T-cell (primary cell): ENCODE measurements at regions not wholly inside any gene's neighbourhood (a gene's known extent, or its start where the extent isn't known, plus 50 kb on each side); places are given as distances from the start of the nearest gene placed in this dataset.

Experiments used
- ATAC-seq, 4 experiments: fragments of 200-7000 bp in 3 of 4; fragments of 150-1000 bp in 1 of 4; cut with Tn5 transposase; replicated peaks in 1 of 4; 1 replicate in 3 of 4; 2 replicates in 1 of 4; pipeline ENCODE4 v1.10.0; 2021; ENCODE audit warnings: moderate library complexity in 3 of 4, mild to moderate bottlenecking in 2 of 4, moderate number of reproducible peaks in 1 of 4
- CTCF ChIA-PET, 2 donors: fragments of 300-600 bp; sonication (Branson Sonifier 250); formaldehyde crosslinking; loops; one replicate each; lab custom pipeline; 2022; ENCODE audit warnings: antibody characterized with exemption in 2 of 2; lab: Charles Lee
- POLR2A ChIA-PET, 2 donors: fragments of 300-600 bp; sonication (Branson Sonifier 250); formaldehyde crosslinking; loops; one replicate each; lab custom pipeline; 2022; ENCODE audit warnings: antibody characterized with exemption in 2 of 2; lab: Charles Lee
- DNase-seq, 35 experiments: peaks; one replicate each; pipeline versions ENCODE4 v3.0.0 to v3.0.0-alpha.2; 2013 to 2023
- H3K27ac ChIP-seq: one replicate; pipeline ENCODE4 v1.5.1; 2013; ENCODE audit warnings: low read length
- H3K27me3 ChIP-seq, 2 experiments: replicated peaks in 1 of 2; 1 replicate in 1 of 2; 2 replicates in 1 of 2; pipeline versions ENCODE4 v1.6.1 to v1.7.0; 2013; ENCODE audit warnings: low read length in 1 of 2, mixed read lengths in 1 of 2; ENCODE audit not compliant: control insufficient read depth in 2 of 2, insufficient read depth in 2 of 2; ENCODE audit errors: extremely low read depth in 1 of 2
- H3K36me3 ChIP-seq, 2 donors: 1 replicate in 1 of 2; 2 replicates in 1 of 2; pipeline versions ENCODE4 v1.6.1 to v1.7.0; 2013; ENCODE audit warnings: low read length in 1 of 2; ENCODE audit not compliant: control insufficient read depth in 2 of 2, insufficient read depth in 1 of 2; ENCODE audit errors: extremely low read depth in 1 of 2
- H3K4me1 ChIP-seq, 2 experiments: 1 replicate in 1 of 2; 2 replicates in 1 of 2; pipeline versions ENCODE4 v1.6.1 to v1.7.0; 2013; ENCODE audit warnings: low read length in 2 of 2, mixed read lengths in 1 of 2; ENCODE audit not compliant: insufficient read depth in 2 of 2, control insufficient read depth in 1 of 2; ENCODE audit errors: extremely low read depth in 1 of 2
- H3K4me3 ChIP-seq, 2 donors: 1 replicate in 1 of 2; 2 replicates in 1 of 2; pipeline versions ENCODE4 v1.5.1 to v1.7.0; 2013; ENCODE audit warnings: mild to moderate bottlenecking in 2 of 2, low read length in 1 of 2, moderate library complexity in 1 of 2; ENCODE audit not compliant: control insufficient read depth in 1 of 2; ENCODE audit errors: extremely low read depth in 1 of 2
- H3K9me3 ChIP-seq: 2 replicates; pipeline ENCODE4 v1.7.0; 2013
- H3K27ac Mint-ChIP-seq, 2 donors: one replicate each; pipeline ENCODE4 v1.8.0; 2020 to 2021; ENCODE audit warnings: mild to moderate bottlenecking in 2 of 2, mixed read lengths in 2 of 2
- H3K27me3 Mint-ChIP-seq, 2 donors: one replicate each; pipeline ENCODE4 v1.8.0; 2021 to 2022; ENCODE audit warnings: mixed read lengths in 2 of 2
- H3K36me3 Mint-ChIP-seq: one replicate; pipeline ENCODE4 v1.8.0; 2021; ENCODE audit warnings: mixed read lengths
- H3K4me1 Mint-ChIP-seq, 3 donors: one replicate each; pipeline ENCODE4 v1.8.0; 2020 to 2022; ENCODE audit warnings: mixed read lengths in 3 of 3, mild to moderate bottlenecking in 1 of 3
- H3K4me3 Mint-ChIP-seq, 3 donors: one replicate each; pipeline ENCODE4 v1.8.0; 2020 to 2022; ENCODE audit warnings: mild to moderate bottlenecking in 3 of 3, mixed read lengths in 3 of 3, moderate library complexity in 3 of 3
- H3K9me3 Mint-ChIP-seq, 3 donors: one replicate each; pipeline ENCODE4 v1.8.0; 2020 to 2022; ENCODE audit warnings: mixed read lengths in 3 of 3
- WGBS: methylation state at CpG from one replicate; pipeline ENCODE4 v1.1.5; 2013; ENCODE audit warnings: missing lambda C conversion rate; ENCODE audit not compliant: insufficient coverage; 5-methylcytosine and 5-hydroxymethylcytosine counted together

DNA sequence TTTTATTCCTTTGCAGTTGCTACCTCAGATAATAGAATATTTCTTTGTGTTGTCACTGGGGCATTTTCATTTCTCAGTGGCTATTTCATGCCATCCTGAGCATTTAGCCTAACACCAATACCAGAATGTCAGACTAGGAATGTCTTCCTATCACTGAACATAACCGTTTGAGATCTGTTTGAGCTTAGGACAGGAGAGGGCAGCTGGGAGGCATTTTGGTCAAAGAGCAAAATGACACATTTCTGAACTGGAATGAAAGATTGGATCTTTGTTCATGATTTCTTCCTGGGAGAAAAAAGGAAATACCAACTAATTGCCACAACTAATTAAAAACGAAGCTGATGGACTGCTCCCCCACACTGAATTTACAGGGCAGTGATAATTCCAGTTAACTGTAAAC is 921.3 kb upstream of the NR2F2 start:
- no peak overlapping the region for H3K27ac ChIP-seq
- no peak for DNase-seq
- CTCF ChIA-PET: no interaction called here
- H3K4me1 ChIP-seq: no peaks in the 10 kb centered on the region
- H3K27ac Mint-ChIP-seq: no peak overlapping the region
- no peaks in the 10 kb centered on the region for H3K27me3 ChIP-seq
- H3K4me3 Mint-ChIP-seq: no peak overlapping the region
- peaks cover 1 to 4% of the 10 kb centered on the region in 2 donors for H3K27me3 Mint-ChIP-seq
- no peak for ATAC-seq
- H3K36me3 ChIP-seq: no peaks in the 10 kb centered on the region
- peaks cover 0 to 7% (median 7%) of the 10 kb centered on the region in 3 donors for H3K4me1 Mint-ChIP-seq
- POLR2A ChIA-PET: interaction anchor here in 1 of 2 donors (0.9 kb wide), 1 partner anchor 15 kb away, joined by 3 read pairs; no protein-coding TSS in a partner anchor
- H3K9me3 ChIP-seq: no peaks in the 10 kb centered on the region
- no peak overlapping the region for H3K4me3 ChIP-seq
- H3K36me3 Mint-ChIP-seq: no peaks in the 10 kb centered on the region
- no CpG with 5 or more reads among the region's 2 CpGs for WGBS
- peaks cover 0 to 8% (median 0%) of the 10 kb centered on the region in 3 donors for H3K9me3 Mint-ChIP-seq

DNA sequence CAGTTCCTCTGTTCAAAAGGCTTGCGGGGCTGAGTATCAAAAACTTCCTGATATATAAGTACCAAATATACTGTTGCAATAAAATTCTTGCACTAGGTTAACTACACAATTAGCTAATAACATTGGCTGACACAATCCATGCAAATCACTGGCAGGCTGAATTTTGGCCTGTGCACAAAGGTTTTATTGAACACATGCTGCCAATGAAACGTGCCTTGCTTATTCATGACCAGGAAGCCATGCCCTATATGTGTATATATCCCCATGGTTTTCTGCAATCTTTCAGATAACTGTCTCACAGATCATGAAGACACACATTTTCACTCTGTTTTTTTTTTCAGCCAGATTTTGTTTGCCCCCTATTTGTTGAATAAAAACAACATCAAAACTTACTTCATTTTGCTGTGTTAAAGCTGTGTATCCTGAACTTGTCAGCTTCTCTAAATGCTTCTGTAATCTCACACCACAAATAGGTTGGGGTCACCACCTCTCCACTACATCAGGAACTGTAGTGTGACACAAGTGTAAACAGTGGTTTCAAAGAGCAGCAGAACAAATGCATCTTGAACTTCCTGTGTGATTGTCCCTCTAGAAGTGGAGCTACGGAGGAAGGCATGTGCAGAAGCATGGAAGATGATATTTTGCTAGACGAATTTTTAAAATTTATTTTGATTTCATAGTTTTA is 920.7 kb upstream of the NR2F2 start:
- ChIA-PET CTCF (no interaction called here), POLR2A (no interaction called here)
- H3K9me3 Mint-ChIP-seq: peaks cover 0 to 8% (median 0%) of the 10 kb centered on the region in 3 donors
- H3K4me3 Mint-ChIP-seq: no peak overlapping the region
- ATAC-seq: no peak
- Histone ChIP-seq H3K36me3 (no peaks in the 10 kb centered on the region), H3K9me3 (no peaks in the 10 kb centered on the region), H3K4me3 (no peak overlapping the region), H3K4me1 (no peaks in the 10 kb centered on the region), H3K27ac (no peak overlapping the region), H3K27me3 (no peaks in the 10 kb centered on the region)
- H3K27ac Mint-ChIP-seq: no peak overlapping the region
- peaks cover 0 to 7% (median 7%) of the 10 kb centered on the region in 3 donors for H3K4me1 Mint-ChIP-seq
- no peaks in the 10 kb centered on the region for H3K36me3 Mint-ChIP-seq
- WGBS: no CpG with 5 or more reads among the region's 4 CpGs
- peak in 2 of 35 experiments; percentile 3 for DNase-seq
- peaks cover 1 to 4% of the 10 kb centered on the region in 2 donors for H3K27me3 Mint-ChIP-seq

DNA sequence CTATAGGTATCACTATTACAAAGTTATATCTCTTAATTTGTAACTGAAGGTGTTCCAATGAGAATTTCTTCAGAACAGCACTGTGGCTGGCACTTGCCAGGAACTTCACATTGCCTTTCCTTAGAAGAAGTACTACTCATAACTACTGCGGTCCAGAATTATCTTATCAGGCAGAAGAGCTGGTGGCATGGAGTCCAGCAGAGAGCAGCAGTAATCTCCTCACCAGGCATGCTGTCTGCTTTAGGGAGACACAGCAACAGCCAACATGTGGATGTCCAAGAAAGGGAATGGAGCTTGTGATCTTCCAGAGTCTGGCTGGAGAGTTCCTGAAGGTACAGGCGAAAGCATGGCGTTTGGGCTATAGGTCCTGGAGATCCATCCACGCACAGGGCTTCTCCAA is 919.7 kb upstream of the NR2F2 start:
- H3K4me3 Mint-ChIP-seq: no peak overlapping the region
- peaks cover 0 to 7% (median 7%) of the 10 kb centered on the region in 3 donors for H3K4me1 Mint-ChIP-seq
- H3K36me3 ChIP-seq: no peaks in the 10 kb centered on the region
- WGBS: 93% methylated on average over 4 of the region's 4 CpGs
- H3K4me3 ChIP-seq: no peak overlapping the region
- no peak overlapping the region for H3K27ac ChIP-seq
- ChIA-PET CTCF (interaction anchor here in 1 of 2 donors (0.6 kb wide), 1 partner anchor 24 kb away, joined by 3 read pairs; no protein-coding TSS in a partner anchor), POLR2A (no interaction called here)
- DNase-seq (no peak), ATAC-seq (no peak)
- no peaks in the 10 kb centered on the region for H3K36me3 Mint-ChIP-seq
- no peaks in the 10 kb centered on the region for H3K4me1 ChIP-seq
- peaks cover 1 to 4% of the 10 kb centered on the region in 2 donors for H3K27me3 Mint-ChIP-seq
- no peak overlapping the region for H3K27ac Mint-ChIP-seq
- H3K27me3 ChIP-seq: no peaks in the 10 kb centered on the region
- no peaks in the 10 kb centered on the region for H3K9me3 ChIP-seq
- peaks cover 0 to 8% (median 0%) of the 10 kb centered on the region in 3 donors for H3K9me3 Mint-ChIP-seq

DNA sequence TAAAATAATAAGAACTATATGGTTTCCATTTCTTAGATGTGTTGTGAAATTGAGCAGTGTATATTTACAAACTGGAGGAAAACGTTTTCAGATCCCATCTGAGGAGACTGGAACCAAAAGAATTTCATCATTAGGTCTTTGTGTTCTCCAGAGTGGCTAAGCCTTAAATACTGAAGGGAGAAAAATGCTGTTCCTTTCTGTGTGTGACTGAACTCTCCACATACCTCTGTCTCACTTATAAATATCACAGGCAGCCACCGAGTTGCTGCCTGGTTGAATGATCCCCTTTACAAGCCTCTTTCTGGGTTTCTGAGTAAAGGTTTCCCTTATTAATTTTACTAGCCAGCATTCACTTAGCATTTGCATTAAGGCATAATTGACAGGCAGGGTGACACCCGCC is 913.9 kb upstream of the NR2F2 start:
- Mint-ChIP-seq H3K4me1 (no peaks in the 10 kb centered on the region), H3K9me3 (peaks cover 2 to 12% (median 5%) of the 10 kb centered on the region in 3 donors), H3K4me3 (no peak overlapping the region), H3K36me3 (no peaks in the 10 kb centered on the region), H3K27ac (no peak overlapping the region), H3K27me3 (peaks cover 0 to 4% of the 10 kb centered on the region in 2 donors)
- WGBS: no CpG with 5 or more reads among the region's 3 CpGs
- no peaks in the 10 kb centered on the region for H3K27me3 ChIP-seq
- no peak for ATAC-seq
- no peaks in the 10 kb centered on the region for H3K4me1 ChIP-seq
- H3K36me3 ChIP-seq: no peaks in the 10 kb centered on the region
- DNase-seq: no peak
- CTCF ChIA-PET: no interaction called here
- POLR2A ChIA-PET: no interaction called here
- no peak overlapping the region for H3K4me3 ChIP-seq
- H3K9me3 ChIP-seq: no peaks in the 10 kb centered on the region
- H3K27ac ChIP-seq: no peak overlapping the region

DNA sequence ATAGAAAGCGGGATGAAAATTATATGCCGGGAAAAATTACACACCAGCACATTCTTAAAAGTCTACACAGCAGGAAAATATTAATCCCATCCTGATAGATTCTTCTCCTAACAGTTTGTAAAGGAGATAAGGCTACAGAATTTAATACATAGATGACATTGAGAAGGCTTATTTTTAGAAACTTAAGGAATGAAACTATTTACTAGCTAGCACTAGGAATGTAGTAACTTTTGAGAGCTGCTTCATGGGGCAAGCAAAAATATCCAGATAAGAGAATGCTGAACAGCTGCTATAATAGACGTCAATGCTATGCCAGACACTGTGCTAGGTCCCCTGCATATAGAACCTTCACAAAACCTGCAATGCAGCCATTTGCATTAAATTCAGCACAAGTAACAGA is 912.7 kb upstream of the NR2F2 start:
- ChIA-PET CTCF (no interaction called here), POLR2A (no interaction called here)
- no peaks in the 10 kb centered on the region for H3K9me3 ChIP-seq
- Mint-ChIP-seq H3K4me3 (no peak overlapping the region), H3K27ac (no peak overlapping the region), H3K36me3 (no peaks in the 10 kb centered on the region), H3K9me3 (peaks cover 10 to 14% (median 14%) of the 10 kb centered on the region in 3 donors), H3K4me1 (no peaks in the 10 kb centered on the region), H3K27me3 (peaks cover 0 to 4% of the 10 kb centered on the region in 2 donors)
- H3K4me1 ChIP-seq: no peaks in the 10 kb centered on the region
- H3K27me3 ChIP-seq: no peaks in the 10 kb centered on the region
- no peaks in the 10 kb centered on the region for H3K36me3 ChIP-seq
- ATAC-seq (no peak), DNase-seq (no peak)
- 100% methylated on average over 1 of the region's 3 CpGs for WGBS
- no peak overlapping the region for H3K27ac ChIP-seq
- no peak overlapping the region for H3K4me3 ChIP-seq

DNA sequence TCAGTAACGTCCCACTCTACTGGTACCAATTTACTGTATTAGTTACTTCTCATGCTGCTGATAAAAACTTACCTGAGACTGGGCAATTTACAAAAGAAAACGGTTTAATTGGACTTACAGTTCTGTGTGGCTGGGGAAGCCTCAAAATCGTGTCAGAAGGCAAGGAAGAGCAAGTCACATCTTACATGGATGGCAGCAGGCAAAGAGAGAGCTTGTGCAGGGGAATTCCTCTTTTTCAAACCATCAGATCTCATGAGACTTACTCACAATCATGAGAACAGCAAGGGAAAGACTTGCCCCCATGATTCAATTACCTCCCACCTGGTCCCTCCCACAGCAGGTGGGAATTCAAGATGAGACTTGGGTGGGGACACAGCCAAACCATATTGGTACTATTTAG is 908.2 kb upstream of the NR2F2 start:
- ChIA-PET CTCF (no interaction called here), POLR2A (no interaction called here)
- no peaks in the 10 kb centered on the region for H3K36me3 Mint-ChIP-seq
- H3K27me3 Mint-ChIP-seq: peaks cover 0 to 8% of the 10 kb centered on the region in 2 donors
- H3K27me3 ChIP-seq: no peaks in the 10 kb centered on the region
- no peak overlapping the region for H3K27ac ChIP-seq
- no peak for ATAC-seq
- H3K9me3 ChIP-seq: no peaks in the 10 kb centered on the region
- no peaks in the 10 kb centered on the region for H3K4me1 Mint-ChIP-seq
- DNase-seq: no peak
- WGBS: no CpG with 5 or more reads among the region's 3 CpGs
- H3K4me3 ChIP-seq: no peak overlapping the region
- no peaks in the 10 kb centered on the region for H3K36me3 ChIP-seq
- no peak overlapping the region for H3K27ac Mint-ChIP-seq
- H3K9me3 Mint-ChIP-seq: peaks cover 22 to 23% (median 23%) of the 10 kb centered on the region in 3 donors
- no peak overlapping the region for H3K4me3 Mint-ChIP-seq
- no peaks in the 10 kb centered on the region for H3K4me1 ChIP-seq
